KOPT-K1 (cell line): ENCODE measurements at regions not wholly inside any gene's neighbourhood (a gene's known extent, or its start where the extent isn't known, plus 50 kb on each side); places are given as distances from the start of the nearest gene placed in this dataset.

ENCODE experiments used
- H3K27ac ChIP-seq: fragments of 200-600 bp; sonication (generic); 2 replicates; pipeline ENCODE4 v1.5.1; 2016; ENCODE audit warnings: antibody characterized with exemption, mild to moderate bottlenecking, low read depth, low read length; ENCODE audit not compliant: poor library complexity, severe bottlenecking
- H3K36me3 ChIP-seq: fragments of 200-600 bp; sonication (generic); 2 replicates; pipeline ENCODE4 v1.5.1; 2017; ENCODE audit warnings: antibody characterized with exemption, mild to moderate bottlenecking, low read length, moderate library complexity; ENCODE audit not compliant: insufficient read depth
- H3K9me3 ChIP-seq: fragments of 200-600 bp; sonication (generic); 2 replicates; pipeline ENCODE4 v1.5.1; 2017; ENCODE audit warnings: antibody characterized with exemption, low read length, mild to moderate bottlenecking; ENCODE audit not compliant: insufficient read depth, poor library complexity, severe bottlenecking

- Histone ChIP-seq H3K9me3 (no peaks in the 10 kb centered on the region), H3K27ac (no peak overlapping the region), H3K36me3 (no peaks in the 10 kb centered on the region)
Observed at GRCh38 chr18:77461062-77461688, 211.5 kb downstream of the GALR1 start.

GRCh38 chr18:77464917-77465316 is 215.3 kb downstream of the GALR1 start:
- H3K9me3 ChIP-seq, result no peaks in the 10 kb centered on the region
- no peak overlapping the region for H3K27ac ChIP-seq
- no peaks in the 10 kb centered on the region for H3K36me3 ChIP-seq

DNA sequence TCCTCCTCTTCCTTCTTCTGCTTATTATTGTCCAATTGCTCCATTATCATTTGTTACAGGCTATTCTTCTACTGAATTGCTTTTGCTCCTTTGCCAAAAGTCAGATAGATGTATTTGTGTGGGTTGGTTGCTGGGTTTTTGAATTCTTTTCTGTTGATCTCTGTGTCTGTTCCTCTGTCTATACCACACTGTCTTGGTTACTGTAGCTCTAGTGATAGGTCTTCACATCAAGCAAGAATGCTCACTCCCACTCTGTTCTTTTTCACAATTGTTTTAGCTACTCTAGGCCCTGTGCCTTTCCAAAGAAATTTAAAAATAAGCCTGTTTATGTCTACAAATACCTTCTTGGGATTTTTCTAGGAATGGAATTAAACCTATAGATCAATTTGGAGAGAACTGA is 217.2 kb downstream of the GALR1 start:
- Histone ChIP-seq H3K27ac (no peak overlapping the region), H3K36me3 (no peaks in the 10 kb centered on the region), H3K9me3 (no peaks in the 10 kb centered on the region)

GRCh38 chr18:77469131-77469530 is 219.5 kb downstream of the GALR1 start:
- Histone ChIP-seq H3K9me3 (no peaks in the 10 kb centered on the region), H3K36me3 (no peaks in the 10 kb centered on the region), H3K27ac (no peak overlapping the region)

GRCh38 chr18:77470569-77471413 is 221.1 kb downstream of the GALR1 start:
- Histone ChIP-seq H3K27ac (no peak overlapping the region), H3K9me3 (no peaks in the 10 kb centered on the region), H3K36me3 (no peaks in the 10 kb centered on the region)

DNA sequence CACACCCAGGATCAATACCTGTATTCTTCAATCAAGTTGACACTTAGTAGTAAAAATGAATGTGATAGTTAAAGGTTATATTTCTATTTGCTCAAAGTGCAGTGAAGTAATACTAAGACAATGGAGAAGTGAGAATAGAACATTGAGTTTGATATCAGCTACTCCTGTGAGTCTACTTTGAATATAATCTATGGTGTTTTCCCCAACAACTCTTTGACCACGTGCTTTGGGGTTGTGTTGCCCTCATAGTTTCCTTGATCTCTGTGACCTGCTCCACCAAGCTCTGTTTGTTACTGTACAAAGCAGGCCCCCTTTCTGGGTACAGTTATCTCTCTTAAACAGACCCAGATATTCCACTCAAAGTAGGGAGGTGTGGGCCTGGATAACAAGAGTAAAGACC is 222.9 kb downstream of the GALR1 start:
- H3K36me3 ChIP-seq, result no peaks in the 10 kb centered on the region
- no peak overlapping the region for H3K27ac ChIP-seq
- no peaks in the 10 kb centered on the region for H3K9me3 ChIP-seq

DNA sequence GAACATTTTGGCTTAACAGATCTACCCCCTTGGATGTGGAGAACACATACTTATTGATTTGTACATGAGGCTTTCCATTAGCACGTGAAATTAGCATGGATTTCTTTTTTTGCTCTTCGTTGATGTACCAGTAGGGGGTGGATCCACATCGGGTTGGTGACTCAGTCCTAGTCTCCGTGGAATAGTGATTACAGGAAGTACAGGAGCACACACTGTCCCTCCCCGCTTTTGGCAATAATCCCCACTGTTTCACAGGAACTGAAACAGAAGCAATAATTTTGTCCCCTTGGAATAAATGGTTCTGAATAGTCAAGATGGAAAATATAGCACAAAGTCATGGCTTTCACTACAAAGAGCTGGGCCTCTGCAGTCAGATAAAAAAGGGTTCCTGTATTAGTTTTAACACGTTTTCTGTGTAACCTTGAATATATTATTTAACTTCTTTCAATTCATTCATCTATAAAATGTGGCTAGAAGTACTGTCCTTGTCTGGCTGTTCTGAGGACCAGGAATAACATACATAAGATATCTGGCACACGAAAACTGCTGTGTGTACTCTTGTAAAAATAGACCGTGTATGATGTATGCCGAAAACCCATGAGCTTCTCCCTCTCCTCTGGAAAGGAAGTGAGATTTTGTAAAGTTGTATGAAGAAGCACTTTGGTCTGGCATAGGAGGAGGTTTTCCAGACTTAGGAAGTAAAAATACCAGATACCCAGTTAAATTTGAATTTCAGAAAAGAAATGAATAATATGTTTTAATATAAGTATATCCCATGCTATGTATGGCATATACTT is 229.2 kb downstream of the GALR1 start:
- Histone ChIP-seq H3K36me3 (no peaks in the 10 kb centered on the region), H3K27ac (no peak overlapping the region), H3K9me3 (no peaks in the 10 kb centered on the region)

- H3K9me3 ChIP-seq, result no peaks in the 10 kb centered on the region
- no peaks in the 10 kb centered on the region for H3K36me3 ChIP-seq
- no peak overlapping the region for H3K27ac ChIP-seq
Observed at GRCh38 chr18:77481541-77481940, 231.9 kb downstream of the GALR1 start.

GRCh38 chr18:77482190-77483085 is 232.8 kb downstream of the GALR1 start:
- no peak overlapping the region for H3K27ac ChIP-seq
- H3K36me3 ChIP-seq, result no peaks in the 10 kb centered on the region
- H3K9me3 ChIP-seq, result no peaks in the 10 kb centered on the region

GRCh38 chr18:77486985-77487384 is 237.3 kb downstream of the GALR1 start:
- Histone ChIP-seq H3K9me3 (no peaks in the 10 kb centered on the region), H3K27ac (no peak overlapping the region)

DNA sequence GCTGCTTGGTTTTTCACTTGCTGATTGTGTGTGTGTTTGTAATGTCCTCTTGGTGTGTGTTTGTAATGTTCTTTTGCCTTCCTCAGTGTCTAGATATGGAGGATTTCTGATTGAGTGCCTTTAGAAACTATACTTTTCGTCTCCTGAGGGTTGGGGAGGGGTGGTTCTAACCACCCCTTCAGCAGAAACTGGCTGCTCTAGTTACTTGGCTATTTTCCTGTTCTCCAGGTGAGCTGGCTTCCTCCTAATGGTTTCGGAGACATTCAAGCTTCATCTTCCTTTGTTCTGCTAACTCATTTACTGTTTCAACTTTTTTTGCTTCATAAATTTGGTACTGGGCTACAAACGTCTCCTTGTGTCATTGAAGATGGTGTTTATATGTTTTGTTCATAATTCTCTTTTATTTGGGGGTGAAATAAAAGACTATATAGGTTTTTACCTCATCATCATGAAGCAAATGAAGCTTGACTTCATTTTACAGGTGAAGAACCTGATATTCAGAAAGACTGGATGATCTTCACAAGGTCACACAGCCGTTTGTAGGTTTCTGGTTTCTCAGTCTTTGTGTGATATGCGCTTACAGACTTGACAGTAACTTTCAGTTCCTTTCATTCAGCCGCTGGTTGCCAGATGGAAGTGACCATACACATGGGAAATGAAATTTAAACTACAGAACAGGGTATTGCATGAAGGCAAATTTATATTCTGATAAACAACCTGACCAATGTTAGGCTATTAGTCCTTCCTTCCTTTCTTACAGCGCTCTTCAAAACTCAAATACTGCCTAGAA is 238.5 kb downstream of the GALR1 start:
- H3K9me3 ChIP-seq, result no peaks in the 10 kb centered on the region
- H3K36me3 ChIP-seq, result no peaks in the 10 kb centered on the region
- H3K27ac ChIP-seq, result no peak overlapping the region

More at GRCh38 chr18:77486985-77487384, 237.3 kb downstream of the GALR1 start:
- no peaks in the 10 kb centered on the region for H3K36me3 ChIP-seq

DNA sequence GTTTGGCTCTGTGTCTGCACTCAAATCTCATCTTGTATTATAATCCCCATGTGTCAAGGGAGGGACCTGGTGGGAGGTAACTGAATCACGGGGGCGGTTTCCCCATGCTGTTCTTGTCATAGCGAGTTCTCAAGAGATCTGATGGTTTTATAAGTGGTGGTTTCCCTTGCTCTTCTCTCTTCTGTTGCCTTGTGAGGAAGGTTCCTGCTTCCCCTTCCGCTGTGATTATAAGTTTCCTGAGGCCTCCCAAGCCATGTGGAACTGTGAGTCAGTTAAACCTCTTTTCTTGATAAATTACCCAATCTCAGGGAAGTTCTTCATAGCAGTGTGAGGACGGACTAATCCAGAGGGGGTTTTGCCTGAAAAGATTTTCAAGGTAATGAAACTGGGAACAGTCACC is 245.4 kb downstream of the GALR1 start:
- no peaks in the 10 kb centered on the region for H3K36me3 ChIP-seq
- H3K9me3 ChIP-seq, result no peaks in the 10 kb centered on the region
- no peak overlapping the region for H3K27ac ChIP-seq

GRCh38 chr18:77495982-77496690 is 246.5 kb downstream of the GALR1 start:
- H3K27ac ChIP-seq, result no peak overlapping the region
- H3K9me3 ChIP-seq, result no peaks in the 10 kb centered on the region
- no peaks in the 10 kb centered on the region for H3K36me3 ChIP-seq
